Fibroblast of skin of right quadriceps (primary cell): ENCODE measurements at regions not wholly inside any gene's neighbourhood (a gene's known extent, or its start where the extent isn't known, plus 50 kb on each side); places are given as distances from the start of the nearest gene placed in this dataset.
A peak's percentile ranks its signal among the peaks of the same experiment; 100 is the strongest.

Experiments used
- DNase-seq: peaks from one replicate; pipeline ENCODE4 v3.0.0-alpha.2; 2013

- no peak for DNase-seq
Measured at GRCh38 chr4:95998311-95998710, 158.4 kb downstream of the PDHA2 start.

DNA sequence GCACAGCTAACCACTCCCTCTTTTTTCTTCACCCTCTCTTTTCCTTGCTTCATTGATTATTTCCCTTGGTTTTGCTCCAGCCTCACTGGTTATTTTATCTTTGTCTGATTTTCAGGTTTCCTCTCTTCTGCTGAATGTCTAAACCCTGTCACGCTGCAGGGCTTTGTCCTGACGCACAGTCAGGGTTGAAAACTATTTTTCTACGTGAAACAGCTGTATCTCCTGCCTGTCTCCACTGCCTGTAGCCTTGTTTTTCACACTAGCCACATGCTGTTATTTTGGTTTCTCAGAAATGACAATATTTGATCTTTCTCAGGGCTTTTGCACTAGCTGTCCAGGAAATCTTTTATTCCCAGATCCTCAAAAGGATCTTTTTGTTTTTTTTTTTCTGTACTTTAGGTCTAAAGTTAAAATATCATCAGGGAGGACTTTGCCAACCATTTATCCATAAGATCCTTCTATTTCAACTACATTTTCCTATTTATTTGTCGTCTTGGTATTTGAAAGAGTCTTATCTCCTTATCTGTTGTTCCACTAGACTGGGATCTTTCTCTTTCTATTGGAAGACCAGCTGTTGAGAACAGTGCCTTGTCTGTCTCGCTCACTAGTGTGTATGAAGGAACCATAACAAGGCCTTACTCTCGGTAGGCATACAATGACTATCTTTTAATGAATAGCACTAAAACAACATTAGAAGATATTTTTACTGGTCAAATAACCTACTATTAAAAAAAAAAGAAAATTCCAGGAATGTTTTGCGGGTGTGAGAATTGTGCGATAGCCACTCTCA, 164.3 kb downstream of the PDHA2 start:
- DNase-seq, result no peak

- DNase-seq, result peak; percentile 15
Measured at GRCh38 chr4:96009427-96010119, 169.7 kb downstream of the PDHA2 start.

- DNase-seq, result no peak
Measured at GRCh38 chr4:96012687-96013086, 172.8 kb downstream of the PDHA2 start.

GRCh38 chr4:96016634-96017299, 176.9 kb downstream of the PDHA2 start:
- peak; percentile 36 for DNase-seq

GRCh38 chr4:96025011-96025410, 185.1 kb downstream of the PDHA2 start:
- no peak for DNase-seq

- DNase-seq, result no peak
Measured at GRCh38 chr4:96035727-96036126, 195.8 kb downstream of the PDHA2 start.

DNA sequence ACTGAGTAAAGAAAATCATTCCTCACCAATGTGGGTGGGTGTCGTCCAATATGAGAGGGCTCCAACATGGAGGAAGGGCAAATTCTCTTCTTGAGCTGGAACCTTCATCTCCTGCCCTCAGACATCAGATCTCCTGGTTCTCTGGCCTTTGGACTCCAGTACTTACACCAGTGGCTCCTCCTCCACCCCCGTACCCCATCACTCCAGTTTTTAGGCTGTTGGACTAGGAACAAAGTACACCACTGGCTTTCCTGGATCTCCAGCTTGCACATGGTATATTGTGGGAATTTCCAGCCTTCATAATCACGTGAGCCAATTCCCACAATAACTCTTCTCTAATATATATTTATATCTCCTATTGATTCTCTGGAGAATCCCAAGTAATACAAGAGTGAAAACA, 196.9 kb downstream of the PDHA2 start:
- no peak for DNase-seq

GRCh38 chr4:96037705-96038104, 197.8 kb downstream of the PDHA2 start:
- DNase-seq, result no peak

DNA sequence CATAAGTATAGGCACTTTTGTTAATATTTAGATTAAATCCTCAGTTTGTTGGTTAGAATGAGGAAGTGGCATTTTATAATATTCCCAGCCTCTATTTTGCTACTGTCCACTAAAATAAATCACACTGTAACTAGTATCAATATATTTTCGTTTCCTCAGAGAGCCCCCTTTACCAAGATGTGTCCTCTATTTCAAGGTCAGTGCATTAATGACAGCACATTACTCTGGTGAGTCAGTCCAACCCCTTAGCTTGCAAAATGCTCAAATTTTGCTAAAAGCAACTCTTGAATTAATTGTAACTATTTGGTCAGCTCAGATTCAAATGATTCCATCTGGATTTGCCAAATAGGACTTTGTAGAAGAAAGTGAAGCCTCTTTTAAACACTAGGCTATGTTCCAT, 199.3 kb downstream of the PDHA2 start:
- no peak for DNase-seq

DNA sequence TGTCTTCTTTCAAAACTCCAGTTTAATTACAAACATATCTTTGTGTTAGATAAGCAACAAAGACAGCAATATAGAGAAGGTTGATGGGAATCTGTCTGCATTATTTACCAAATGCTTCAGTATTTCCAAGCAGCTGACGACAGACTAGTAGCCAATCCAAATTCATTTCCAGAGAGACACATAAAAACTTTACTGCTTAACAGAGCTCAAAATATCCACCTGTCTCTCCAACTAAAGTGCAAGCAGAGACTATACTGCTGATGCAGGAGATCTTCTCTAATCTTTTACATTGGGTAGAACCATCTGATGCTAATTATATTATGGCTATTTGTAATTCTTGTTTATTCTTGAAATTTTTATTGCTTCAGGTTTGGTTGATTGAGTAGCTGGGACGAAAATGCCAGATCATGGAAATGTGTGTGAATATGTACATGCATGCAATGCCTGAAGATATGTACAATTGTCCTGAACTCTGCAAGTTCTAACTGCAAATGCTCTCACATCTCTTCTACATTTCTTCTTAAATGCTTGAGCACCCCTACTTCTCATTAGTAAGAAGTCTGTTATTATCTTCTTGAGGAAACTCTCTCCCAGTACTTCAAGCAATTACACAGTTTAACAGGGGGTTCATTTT, 200.0 kb downstream of the PDHA2 start:
- DNase-seq, result no peak

DNA sequence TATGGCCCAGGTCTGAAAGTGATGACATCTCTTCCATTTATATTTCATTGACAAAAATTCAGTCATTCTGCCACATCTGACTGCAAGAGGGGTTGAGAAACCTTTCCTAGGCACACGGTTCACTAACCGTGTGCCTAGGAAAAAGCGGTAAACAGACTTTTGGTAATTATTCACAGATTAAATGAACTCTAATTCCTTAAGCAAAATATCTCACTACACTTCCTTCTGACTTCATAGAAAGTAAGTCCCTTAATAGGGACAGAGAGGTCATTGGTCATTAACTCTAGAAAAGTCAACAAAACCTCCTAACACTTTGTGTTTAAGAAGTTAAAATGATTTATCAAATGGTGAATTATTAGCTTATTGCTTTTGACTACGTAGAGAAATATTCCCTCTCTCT, 205.1 kb downstream of the PDHA2 start:
- no peak for DNase-seq

- no peak for DNase-seq
Measured at GRCh38 chr4:96052827-96053226, 212.9 kb downstream of the PDHA2 start.

- no peak for DNase-seq
Measured at GRCh38 chr4:96056346-96056934, 216.5 kb downstream of the PDHA2 start.

DNA sequence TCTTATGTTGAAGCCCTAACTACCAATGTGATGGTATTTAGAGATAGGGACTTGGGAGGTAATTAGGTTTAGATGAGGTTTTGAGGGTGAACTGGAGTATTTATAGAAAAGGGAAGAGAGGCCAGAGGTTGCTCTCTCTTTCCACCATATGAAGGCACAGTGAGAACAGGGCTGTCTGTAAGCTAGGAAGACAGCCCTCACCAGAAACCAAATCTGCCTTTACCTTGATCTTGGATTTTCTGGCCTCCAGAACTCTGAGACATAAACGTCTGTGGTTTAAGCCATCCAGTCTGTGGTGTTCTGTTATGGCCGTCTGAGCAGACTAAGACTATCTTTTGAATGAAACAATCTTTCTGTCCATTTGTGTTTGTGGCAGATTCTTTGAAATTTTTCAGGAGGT, 223.7 kb downstream of the PDHA2 start:
- no peak for DNase-seq

DNA sequence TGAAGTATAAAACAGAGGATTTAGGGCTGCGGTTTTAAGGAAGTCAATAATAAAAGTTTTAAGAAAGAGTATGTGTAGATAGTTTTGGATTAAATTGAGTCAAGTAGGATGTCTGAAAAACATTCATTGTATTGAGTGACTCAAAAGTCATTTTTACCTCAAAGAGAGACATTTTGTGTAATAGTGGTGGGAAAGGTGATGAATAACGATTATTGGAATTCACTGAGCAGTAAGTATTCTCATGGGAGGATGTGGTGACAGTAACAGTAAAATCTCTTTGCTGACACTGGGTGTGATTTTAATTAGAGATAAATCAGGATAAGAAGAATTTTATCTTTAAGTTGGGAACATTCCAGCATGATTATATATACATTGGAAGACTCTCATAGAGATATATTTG, 233.6 kb downstream of the PDHA2 start:
- DNase-seq, result peak; percentile 24

- no peak for DNase-seq
Measured at GRCh38 chr4:96092151-96092705, 252.3 kb downstream of the PDHA2 start.

DNA sequence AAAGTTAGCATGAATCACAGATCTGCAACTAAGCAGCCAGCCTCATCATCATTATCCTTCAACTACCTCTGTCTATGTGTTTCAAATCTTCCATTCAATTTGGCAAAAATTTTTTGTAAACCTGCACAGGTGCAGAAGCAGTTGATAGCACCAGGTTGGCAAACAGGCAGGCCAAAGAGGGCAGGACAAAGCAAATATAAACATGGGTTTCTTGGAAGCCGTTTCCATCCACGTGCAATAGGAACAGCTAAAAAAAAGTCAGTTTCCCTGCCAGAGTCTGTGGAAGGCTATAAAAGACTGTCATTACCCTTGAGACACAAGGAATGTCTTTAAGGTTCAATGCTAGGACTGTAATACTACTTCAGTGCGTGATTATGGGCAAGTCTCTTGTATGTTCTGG, 253.2 kb downstream of the PDHA2 start:
- no peak for DNase-seq

DNA sequence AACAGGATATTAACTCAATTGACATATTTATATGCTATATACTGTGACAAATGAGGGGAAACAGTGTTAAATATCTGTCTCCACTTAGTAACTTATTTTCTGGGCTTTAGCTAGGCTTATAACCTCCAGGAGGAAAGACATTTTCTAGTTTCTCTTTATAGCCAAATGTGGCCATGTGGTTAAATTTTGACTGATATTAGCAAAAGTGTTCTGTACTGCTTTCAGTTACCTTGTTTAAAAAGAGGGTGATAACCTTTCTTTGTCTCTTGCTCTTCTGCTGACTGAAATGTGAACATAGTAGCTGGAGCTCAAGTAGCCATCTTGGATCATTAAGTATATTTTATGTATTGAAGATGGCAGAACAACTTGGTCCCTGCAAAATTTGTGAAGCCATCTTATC, 253.7 kb downstream of the PDHA2 start:
- DNase-seq, result no peak

- DNase-seq, result no peak
Measured at GRCh38 chr4:96094183-96094582, 254.3 kb downstream of the PDHA2 start.

DNA sequence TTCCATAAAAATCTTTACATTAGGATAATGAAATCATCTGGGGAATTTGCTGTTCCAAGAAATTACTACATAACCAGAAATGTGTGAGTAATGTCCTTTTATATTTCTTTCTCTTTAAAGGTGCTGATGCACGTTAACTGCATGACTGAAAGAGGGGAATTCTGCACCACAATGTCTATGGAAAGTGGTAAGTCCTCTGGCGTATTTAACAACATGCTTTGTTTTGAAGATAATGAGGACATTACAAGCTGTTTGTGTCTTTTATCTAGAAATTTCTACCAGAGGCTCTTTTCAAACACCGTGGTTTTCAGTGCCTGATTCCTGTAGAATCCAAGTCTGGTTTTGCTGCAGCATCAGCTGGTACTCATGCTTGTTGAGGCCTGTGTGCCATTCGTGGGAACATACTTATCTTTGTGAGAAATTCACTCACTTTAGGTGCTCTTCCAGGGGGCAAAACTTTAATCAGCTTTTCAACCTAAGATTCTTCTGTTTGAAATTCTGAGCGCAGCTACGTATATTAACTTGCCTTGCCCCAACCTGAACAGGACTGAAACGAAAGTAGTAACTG, 257.2 kb downstream of the PDHA2 start:
- DNase-seq, result no peak

DNA sequence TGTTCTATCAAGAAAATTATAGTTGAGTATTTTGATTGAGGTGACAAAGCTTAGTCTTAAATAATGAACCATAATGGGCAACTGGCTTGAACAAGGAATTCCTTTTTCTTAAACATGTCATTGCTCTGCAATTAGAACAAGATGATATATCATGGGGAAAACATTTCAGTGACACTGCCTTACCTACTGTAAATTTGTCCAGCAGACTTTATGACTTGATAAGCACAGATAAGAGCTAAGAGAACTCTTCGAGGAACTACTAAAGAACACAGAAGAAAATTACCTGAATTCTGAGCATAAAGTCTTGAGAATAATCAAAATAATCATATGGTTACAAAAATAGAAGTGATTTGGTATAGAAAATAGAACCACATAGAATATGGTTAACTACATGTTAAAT, 257.8 kb downstream of the PDHA2 start:
- no peak for DNase-seq

GRCh38 chr4:96099031-96099430, 259.1 kb downstream of the PDHA2 start:
- DNase-seq, result no peak
